ENCODE measurements at regions not wholly inside any gene's neighbourhood (a gene's known extent, or its start where the extent isn't known, plus 50 kb on each side); places are given as distances from the start of the nearest gene placed in this dataset.

GRCh38 chr11:45724153-45724552 is 58.7 kb upstream of the CHST1 start:
- H3K9me3 ChIP-seq (ENCODE audit: control insufficient read depth, low read depth, low read length), result no peaks in the 10 kb centered on the region
- dilution Hi-C loops (cut with MboI; ENCODE audit: extremely low pct_ligation_motif_present, low sequenced_read_pairs), result no loop called here
- FAIRE-seq (no peak), DNase-seq (ENCODE audit: low read depth, low spot score) (no peak)
- no peaks in the 10 kb centered on the region for H3K79me2 ChIP-seq (ENCODE audit: control insufficient read depth, insufficient read depth, low read length)
- H3K4me1 ChIP-seq (ENCODE audit: control insufficient read depth, extremely low read depth, insufficient read depth, low read length), result no peaks in the 10 kb centered on the region
- H3K4me3 ChIP-seq (ENCODE audit: control insufficient read depth in 2 of 3, extremely low read depth in 1 of 3, insufficient read depth in 2 of 3, low read depth in 1 of 3, low read length in 3 of 3), result no peak overlapping the region
- H3K27ac ChIP-seq (ENCODE audit: control insufficient read depth, insufficient read depth, low read length), result no peak overlapping the region
- no peaks in the 10 kb centered on the region for H4K20me1 ChIP-seq (ENCODE audit: control insufficient read depth, extremely low read depth, insufficient read depth, low read length)
- peaks cover 9% of the 10 kb centered on the region for H3K27me3 ChIP-seq (ENCODE audit: control insufficient read depth, extremely low read depth, insufficient read depth, low read length)
- TF ChIP-seq EZH2 (IDR thresholded peaks at IDR 0.05; ENCODE audit: low read length) (no peak), CTCF (optimal IDR thresholded peaks at IDR 0.05 in 1 of 3, IDR thresholded peaks at IDR 0.05 in 1 of 3, conservative IDR thresholded peaks at IDR 0.05 in 1 of 3; ENCODE audit: extremely low read depth in 1 of 3, insufficient read depth in 2 of 3, low read length in 3 of 3) (no peak)
- H3K9me1 ChIP-seq (ENCODE audit: control insufficient read depth, extremely low read depth, insufficient read depth, low read length), result no peaks in the 10 kb centered on the region
- H3K4me2 ChIP-seq (ENCODE audit: control insufficient read depth, extremely low read depth, insufficient read depth, low read depth, low read length), result no peak overlapping the region
- no peaks in the 10 kb centered on the region for H3K36me3 ChIP-seq (ENCODE audit: control insufficient read depth in 2 of 2, extremely low read depth in 1 of 2, insufficient read depth in 2 of 2, low read length in 2 of 2)
- no peak overlapping the region for H2AFZ ChIP-seq (ENCODE audit: control insufficient read depth, low read length)
- no peak overlapping the region for H3K9ac ChIP-seq (ENCODE audit: control insufficient read depth, extremely low read depth, insufficient read depth, low read length)

GRCh38 chr11:45723397-45723796 is 58.0 kb upstream of the CHST1 start:
- Histone ChIP-seq H3K36me3 (ENCODE audit: control insufficient read depth in 2 of 2, extremely low read depth in 1 of 2, insufficient read depth in 2 of 2, low read length in 2 of 2) (no peaks in the 10 kb centered on the region), H3K27me3 (ENCODE audit: control insufficient read depth, extremely low read depth, insufficient read depth, low read length) (peaks cover 9% of the 10 kb centered on the region), H3K79me2 (ENCODE audit: control insufficient read depth, insufficient read depth, low read length) (no peaks in the 10 kb centered on the region), H3K4me2 (ENCODE audit: control insufficient read depth, extremely low read depth, insufficient read depth, low read depth, low read length) (no peak overlapping the region), H3K9ac (ENCODE audit: control insufficient read depth, extremely low read depth, insufficient read depth, low read length) (no peak overlapping the region), H3K9me1 (ENCODE audit: control insufficient read depth, extremely low read depth, insufficient read depth, low read length) (no peaks in the 10 kb centered on the region), H3K27ac (ENCODE audit: control insufficient read depth, insufficient read depth, low read length) (no peak overlapping the region), H4K20me1 (ENCODE audit: control insufficient read depth, extremely low read depth, insufficient read depth, low read length) (no peaks in the 10 kb centered on the region), H3K9me3 (ENCODE audit: control insufficient read depth, low read depth, low read length) (no peaks in the 10 kb centered on the region), H3K4me3 (ENCODE audit: control insufficient read depth in 2 of 3, extremely low read depth in 1 of 3, insufficient read depth in 2 of 3, low read depth in 1 of 3, low read length in 3 of 3) (no peak overlapping the region), H3K4me1 (ENCODE audit: control insufficient read depth, extremely low read depth, insufficient read depth, low read length) (no peaks in the 10 kb centered on the region), H2AFZ (ENCODE audit: control insufficient read depth, low read length) (no peak overlapping the region)
- TF ChIP-seq CTCF (optimal IDR thresholded peaks at IDR 0.05 in 1 of 3, IDR thresholded peaks at IDR 0.05 in 1 of 3, conservative IDR thresholded peaks at IDR 0.05 in 1 of 3; ENCODE audit: extremely low read depth in 1 of 3, insufficient read depth in 2 of 3, low read length in 3 of 3) (no peak), EZH2 (IDR thresholded peaks at IDR 0.05; ENCODE audit: low read length) (no peak)
- dilution Hi-C loops (cut with MboI; ENCODE audit: extremely low pct_ligation_motif_present, low sequenced_read_pairs), result no loop called here
- DNase-seq (ENCODE audit: low read depth, low spot score), result no peak
- no peak for FAIRE-seq

All from keratinocyte (primary cell).